Hepatocyte (in vitro differentiated cells): ENCODE measurements at regions not wholly inside any gene's neighbourhood (a gene's known extent, or its start where the extent isn't known, plus 50 kb on each side); places are given as distances from the start of the nearest gene placed in this dataset.

Experiments used
- CTCF ChIP-seq: fragments of 200-600 bp; sonication (generic); IDR thresholded peaks from 2 replicates; pipeline ENCODE4 v1.5.1; 2016; ENCODE audit warnings: antibody characterized with exemption, mild to moderate bottlenecking; ENCODE audit not compliant: poor library complexity
- EZH2 ChIP-seq: fragments of 200-600 bp; sonication (generic); IDR thresholded peaks from 2 replicates; pipeline ENCODE4 v1.6.1; 2016; ENCODE audit warnings: antibody characterized with exemption, mild to moderate bottlenecking, borderline replicate concordance

GRCh38 chr14:30373053-30373452 lies 185.9 kb upstream of the G2E3 start:
- TF ChIP-seq CTCF (no peak), EZH2 (no peak)
